Lower leg skin (tissue), 3 donors: ENCODE measurements at regions not wholly inside any gene's neighbourhood (a gene's known extent, or its start where the extent isn't known, plus 50 kb on each side); places are given as distances from the start of the nearest gene placed in this dataset.

Experiments
- CTCF ChIP-seq, 3 donors: fragments of 450-650 bp; IDR thresholded peaks; one replicate each; pipeline ENCODE4 v1.5.1; 2016; ENCODE audit warnings: antibody characterized with exemption in 3 of 3, mild to moderate bottlenecking in 3 of 3, moderate library complexity in 2 of 3
- POLR2A ChIP-seq, 2 donors: fragments of 450-650 bp; IDR thresholded peaks; one replicate each; pipeline ENCODE4 v1.6.1; 2016 to 2017; ENCODE audit warnings: antibody characterized with exemption in 2 of 2, mild to moderate bottlenecking in 1 of 2, moderate library complexity in 1 of 2

- TF ChIP-seq CTCF (IDR thresholded peaks at IDR 0.05) = no peak
- TF ChIP-seq POLR2A (IDR thresholded peaks at IDR 0.05) = no peak
Observed at GRCh38 chr10:130372866-130373265, 236.7 kb downstream of the GLRX3 start.
